ENCODE measurements at regions not wholly inside any gene's neighbourhood (a gene's known extent, or its start where the extent isn't known, plus 50 kb on each side); places are given as distances from the start of the nearest gene placed in this dataset.

DNA sequence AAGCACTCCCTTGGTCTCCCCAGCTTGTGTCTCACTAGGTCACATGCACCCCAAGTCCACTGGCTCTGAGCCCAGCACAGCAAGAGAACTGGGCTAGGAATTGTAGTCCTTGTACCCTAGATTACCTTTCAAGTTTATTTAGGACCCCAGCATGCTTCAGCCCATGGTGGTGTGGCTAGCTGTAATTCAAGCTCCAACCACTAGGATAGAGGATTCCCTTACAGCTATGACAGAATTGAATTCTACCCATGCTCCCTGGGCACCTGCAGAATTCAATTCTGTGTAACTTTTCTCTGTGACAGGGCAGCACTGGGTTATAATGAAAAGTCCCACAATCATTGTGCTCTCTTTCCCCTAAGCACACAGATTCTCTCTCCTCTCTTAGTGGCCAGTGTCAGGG is 253.8 kb upstream of the DMD start:
- H3K4me3 ChIP-seq (replicated peaks; ENCODE audit: insufficient read depth, low read length), result no peak overlapping the region
- no peak overlapping the region for H3K27ac ChIP-seq (replicated peaks)
- TF ChIP-seq CTCF (IDR thresholded peaks at IDR 0.05; ENCODE audit: insufficient read depth, low read length) (no peak), GABPA (IDR thresholded peaks at IDR 0.05; ENCODE audit: low read depth) (no peak), POLR2AphosphoS5 (IDR thresholded peaks at IDR 0.05; ENCODE audit: low read depth) (no peak), SPI1 (IDR thresholded peaks at IDR 0.05; ENCODE audit: borderline replicate concordance, low read depth) (no peak)
- TF ChIP-seq, protein P1, sequence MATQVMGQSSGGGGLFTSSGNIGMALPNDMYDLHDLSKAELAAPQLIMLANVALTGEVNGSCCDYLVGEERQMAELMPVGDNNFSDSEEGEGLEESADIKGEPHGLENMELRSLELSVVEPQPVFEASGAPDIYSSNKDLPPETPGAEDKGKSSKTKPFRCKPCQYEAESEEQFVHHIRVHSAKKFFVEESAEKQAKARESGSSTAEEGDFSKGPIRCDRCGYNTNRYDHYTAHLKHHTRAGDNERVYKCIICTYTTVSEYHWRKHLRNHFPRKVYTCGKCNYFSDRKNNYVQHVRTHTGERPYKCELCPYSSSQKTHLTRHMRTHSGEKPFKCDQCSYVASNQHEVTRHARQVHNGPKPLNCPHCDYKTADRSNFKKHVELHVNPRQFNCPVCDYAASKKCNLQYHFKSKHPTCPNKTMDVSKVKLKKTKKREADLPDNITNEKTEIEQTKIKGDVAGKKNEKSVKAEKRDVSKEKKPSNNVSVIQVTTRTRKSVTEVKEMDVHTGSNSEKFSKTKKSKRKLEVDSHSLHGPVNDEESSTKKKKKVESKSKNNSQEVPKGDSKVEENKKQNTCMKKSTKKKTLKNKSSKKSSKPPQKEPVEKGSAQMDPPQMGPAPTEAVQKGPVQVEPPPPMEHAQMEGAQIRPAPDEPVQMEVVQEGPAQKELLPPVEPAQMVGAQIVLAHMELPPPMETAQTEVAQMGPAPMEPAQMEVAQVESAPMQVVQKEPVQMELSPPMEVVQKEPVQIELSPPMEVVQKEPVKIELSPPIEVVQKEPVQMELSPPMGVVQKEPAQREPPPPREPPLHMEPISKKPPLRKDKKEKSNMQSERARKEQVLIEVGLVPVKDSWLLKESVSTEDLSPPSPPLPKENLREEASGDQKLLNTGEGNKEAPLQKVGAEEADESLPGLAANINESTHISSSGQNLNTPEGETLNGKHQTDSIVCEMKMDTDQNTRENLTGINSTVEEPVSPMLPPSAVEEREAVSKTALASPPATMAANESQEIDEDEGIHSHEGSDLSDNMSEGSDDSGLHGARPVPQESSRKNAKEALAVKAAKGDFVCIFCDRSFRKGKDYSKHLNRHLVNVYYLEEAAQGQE (IDR thresholded peaks at IDR 0.05; ENCODE audit: insufficient replicate concordance, low read depth), result no peak
- no peak for DNase-seq (ENCODE audit: low read depth in 1 of 2, low spot score in 1 of 2)
- no peaks in the 10 kb centered on the region for H3K27me3 ChIP-seq (ENCODE audit: insufficient read depth, poor library complexity, severe bottlenecking)

- no peak overlapping the region for H3K27ac ChIP-seq (replicated peaks)
- no peaks in the 10 kb centered on the region for H3K27me3 ChIP-seq (ENCODE audit: insufficient read depth, poor library complexity, severe bottlenecking)
- TF ChIP-seq CTCF (IDR thresholded peaks at IDR 0.05; ENCODE audit: insufficient read depth, low read length), result no peak
- no peak for TF ChIP-seq POLR2AphosphoS5 (IDR thresholded peaks at IDR 0.05; ENCODE audit: low read depth)
- TF ChIP-seq, protein P1 (IDR thresholded peaks at IDR 0.05; ENCODE audit: insufficient replicate concordance, low read depth), result no peak
- no peak for TF ChIP-seq GABPA (IDR thresholded peaks at IDR 0.05; ENCODE audit: low read depth)
- TF ChIP-seq SPI1 (IDR thresholded peaks at IDR 0.05; ENCODE audit: borderline replicate concordance, low read depth), result no peak
- no peak overlapping the region for H3K4me3 ChIP-seq (replicated peaks; ENCODE audit: insufficient read depth, low read length)
- no peak for DNase-seq (ENCODE audit: low read depth in 1 of 2, low spot score in 1 of 2)
Observed at GRCh38 chrX:33457102-33457501, 245.8 kb upstream of the DMD start.

DNA sequence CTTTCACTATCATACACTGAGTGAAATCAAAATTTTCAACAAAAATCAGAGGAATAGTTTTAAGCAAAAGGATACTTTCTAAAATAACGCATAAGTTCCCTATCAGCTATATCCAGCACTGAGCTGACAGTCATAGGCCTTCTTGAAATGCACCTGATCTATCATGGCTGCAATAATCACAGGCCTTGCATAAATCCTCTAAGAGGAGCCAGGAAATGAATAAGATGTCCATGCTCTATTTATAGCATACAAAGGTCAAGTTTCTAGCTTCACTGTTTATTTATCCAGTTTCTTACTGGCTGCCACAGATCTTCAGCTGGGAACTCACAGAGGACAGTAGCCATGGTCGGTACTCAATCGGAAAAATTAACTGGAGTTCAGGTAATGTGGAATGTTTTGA is 235.9 kb upstream of the DMD start:
- TF ChIP-seq, protein P1 (IDR thresholded peaks at IDR 0.05; ENCODE audit: insufficient replicate concordance, low read depth), result no peak
- TF ChIP-seq CTCF (IDR thresholded peaks at IDR 0.05; ENCODE audit: insufficient read depth, low read length), result no peak
- no peak for TF ChIP-seq SPI1 (IDR thresholded peaks at IDR 0.05; ENCODE audit: borderline replicate concordance, low read depth)
- TF ChIP-seq POLR2AphosphoS5 (IDR thresholded peaks at IDR 0.05; ENCODE audit: low read depth), result no peak
- no peak for TF ChIP-seq GABPA (IDR thresholded peaks at IDR 0.05; ENCODE audit: low read depth)
- Histone ChIP-seq H3K4me3 (replicated peaks; ENCODE audit: insufficient read depth, low read length) (no peak overlapping the region), H3K27ac (replicated peaks) (no peak overlapping the region), H3K27me3 (ENCODE audit: insufficient read depth, poor library complexity, severe bottlenecking) (no peaks in the 10 kb centered on the region)
- no peak for DNase-seq (ENCODE audit: low read depth in 1 of 2, low spot score in 1 of 2)

All from HL-60 (cell line).